ENCODE measurements at regions not wholly inside any gene's neighbourhood (a gene's known extent, or its start where the extent isn't known, plus 50 kb on each side); places are given as distances from the start of the nearest gene placed in this dataset.
"Not testable (repeated sequence)": the region's sequence is repeated elsewhere in the genome, so short reads cannot be mapped to it uniquely, and the experiment has no call there.

GRCh38 chr5:121640298-121640697 is 211.4 kb upstream of the FTMT start:
- Histone ChIP-seq H3K9me3 (ENCODE audit: low read depth) (no peaks in the 10 kb centered on the region), H3K79me2 (ENCODE audit: low read depth) (no peaks in the 10 kb centered on the region), H3F3A (ENCODE audit: low read depth) (no peaks in the 10 kb centered on the region), H3K4me1 (no peaks in the 10 kb centered on the region), H2AFZ (replicated peaks) (no peak overlapping the region), H3K9ac (no peak overlapping the region), H4K20me1 (ENCODE audit: low read depth) (no peaks in the 10 kb centered on the region), H3K27me3 (no peaks in the 10 kb centered on the region), H3K27ac (no peak overlapping the region), H3K4me2 (no peak overlapping the region), H3K36me3 (no peaks in the 10 kb centered on the region), H3K4me3 (no peak overlapping the region)
- no peaks in the 10 kb centered on the region for H3K36me3 Mint-ChIP-seq
- H3K27me3 Mint-ChIP-seq (ENCODE audit: insufficient read depth, low read depth): peaks cover 2% of the 10 kb centered on the region
- H3K9me3 Mint-ChIP-seq: no peaks in the 10 kb centered on the region
- H3K4me3 Mint-ChIP-seq: no peak overlapping the region
- TF ChIP-seq CTCF (IDR thresholded peaks at IDR 0.05) (no peak), EZH2 (IDR thresholded peaks at IDR 0.05) (no peak), EZH2phosphoT487 (IDR thresholded peaks at IDR 0.05) (no peak)
- no peak for DNase-seq (ENCODE audit: low spot score)
- no peaks in the 10 kb centered on the region for H3K4me1 Mint-ChIP-seq
- H3K27ac Mint-ChIP-seq: no peak overlapping the region

GRCh38 chr5:121658221-121658620 is 193.5 kb upstream of the FTMT start:
- Histone ChIP-seq H3K4me2 (no peak overlapping the region), H3F3A (ENCODE audit: low read depth) (no peaks in the 10 kb centered on the region), H3K79me2 (ENCODE audit: low read depth) (no peaks in the 10 kb centered on the region), H3K4me3 (no peak overlapping the region), H3K36me3 (no peaks in the 10 kb centered on the region), H3K9ac (no peak overlapping the region), H2AFZ (replicated peaks) (no peak overlapping the region), H3K27ac (no peak overlapping the region), H3K4me1 (no peaks in the 10 kb centered on the region), H3K27me3 (no peaks in the 10 kb centered on the region), H3K9me3 (ENCODE audit: low read depth) (no peaks in the 10 kb centered on the region), H4K20me1 (ENCODE audit: low read depth) (no peaks in the 10 kb centered on the region)
- Mint-ChIP-seq H3K9me3 (no peaks in the 10 kb centered on the region), H3K4me3 (no peak overlapping the region), H3K27me3 (ENCODE audit: insufficient read depth, low read depth) (no peaks in the 10 kb centered on the region), H3K27ac (no peak overlapping the region), H3K4me1 (peaks cover 14% of the 10 kb centered on the region), H3K36me3 (no peaks in the 10 kb centered on the region)
- no peak for TF ChIP-seq EZH2 (IDR thresholded peaks at IDR 0.05)
- no peak for TF ChIP-seq EZH2phosphoT487 (IDR thresholded peaks at IDR 0.05)
- no peak for TF ChIP-seq CTCF (IDR thresholded peaks at IDR 0.05)
- no peak for DNase-seq (ENCODE audit: low spot score)

DNA sequence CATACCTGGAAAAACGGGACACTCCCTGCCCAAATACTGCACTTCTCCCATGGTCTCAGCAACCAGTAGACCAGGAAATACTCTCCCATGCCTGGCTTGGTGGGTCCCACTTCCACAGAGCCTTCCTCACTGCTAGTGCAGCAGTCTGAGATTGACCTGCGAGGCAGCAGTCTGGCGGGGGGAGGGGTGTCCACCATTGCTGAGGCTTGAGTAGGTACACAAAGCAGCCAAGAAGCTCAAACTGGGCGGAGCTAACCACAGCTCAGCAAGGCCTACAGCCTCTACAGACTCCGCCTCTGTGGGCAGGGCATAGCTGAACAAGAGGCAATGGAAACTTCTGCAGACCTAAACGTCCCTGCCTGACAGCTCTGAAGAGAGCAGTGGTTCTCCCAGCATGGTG is 191.5 kb upstream of the FTMT start:
- Histone ChIP-seq H3K4me3 (no peak overlapping the region), H3K79me2 (ENCODE audit: low read depth) (no peaks in the 10 kb centered on the region), H3K27ac (no peak overlapping the region), H3K9ac (no peak overlapping the region), H3F3A (ENCODE audit: low read depth) (no peaks in the 10 kb centered on the region), H3K9me3 (ENCODE audit: low read depth) (no peaks in the 10 kb centered on the region), H3K4me1 (no peaks in the 10 kb centered on the region), H4K20me1 (ENCODE audit: low read depth) (no peaks in the 10 kb centered on the region), H3K36me3 (no peaks in the 10 kb centered on the region), H3K4me2 (no peak overlapping the region), H3K27me3 (no peaks in the 10 kb centered on the region), H2AFZ (replicated peaks) (no peak overlapping the region)
- TF ChIP-seq EZH2 (IDR thresholded peaks at IDR 0.05) (no peak), EZH2phosphoT487 (IDR thresholded peaks at IDR 0.05) (no peak), CTCF (IDR thresholded peaks at IDR 0.05) (no peak)
- Mint-ChIP-seq H3K36me3 (no peaks in the 10 kb centered on the region), H3K27ac (no peak overlapping the region), H3K4me3 (no peak overlapping the region), H3K9me3 (peaks cover 11% of the 10 kb centered on the region), H3K27me3 (ENCODE audit: insufficient read depth, low read depth) (no peaks in the 10 kb centered on the region), H3K4me1 (peaks cover 11% of the 10 kb centered on the region)
- DNase-seq (ENCODE audit: low spot score): no peak

DNA sequence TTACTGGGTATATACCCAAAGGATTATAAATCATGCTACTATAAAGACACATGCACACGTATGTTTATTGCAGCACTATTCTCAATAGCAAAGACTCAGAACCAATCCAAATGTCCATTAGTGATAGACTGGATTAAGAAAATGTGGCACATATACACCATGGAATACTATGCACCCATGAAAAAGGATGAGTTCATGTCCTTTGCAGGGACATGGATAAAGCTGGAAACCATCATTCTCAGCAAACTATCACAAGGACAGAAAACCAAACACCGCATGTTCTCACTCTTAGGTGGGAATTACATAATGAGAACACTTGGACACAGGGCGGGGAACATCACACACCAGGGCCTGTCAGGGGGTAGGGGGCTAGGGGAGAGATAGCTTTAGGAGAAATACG is 186.1 kb upstream of the FTMT start:
- H3K4me1 ChIP-seq; H3K27ac ChIP-seq; H2AFZ ChIP-seq (replicated peaks); H3K36me3 Mint-ChIP-seq; H3K9ac ChIP-seq; H3K4me3 Mint-ChIP-seq; H3K27me3 ChIP-seq; H4K20me1 ChIP-seq (ENCODE audit: low read depth); H3K4me2 ChIP-seq; H3K27me3 Mint-ChIP-seq (ENCODE audit: insufficient read depth, low read depth); H3K79me2 ChIP-seq (ENCODE audit: low read depth); H3F3A ChIP-seq (ENCODE audit: low read depth); H3K27ac Mint-ChIP-seq; H3K4me1 Mint-ChIP-seq; H3K9me3 ChIP-seq (ENCODE audit: low read depth); H3K4me3 ChIP-seq; DNase-seq (ENCODE audit: low spot score); H3K36me3 ChIP-seq: not testable (repeated sequence)
- peaks cover 14% of the 10 kb centered on the region for H3K9me3 Mint-ChIP-seq

All from neural progenitor cell (in vitro differentiated cells).